ENCODE measurements at regions not wholly inside any gene's neighbourhood (a gene's known extent, or its start where the extent isn't known, plus 50 kb on each side); places are given as distances from the start of the nearest gene placed in this dataset.

- TF ChIP-seq CTCF (optimal IDR thresholded peaks at IDR 0.05 in 1 of 3, IDR thresholded peaks at IDR 0.05 in 1 of 3, conservative IDR thresholded peaks at IDR 0.05 in 1 of 3; ENCODE audit: extremely low read depth in 1 of 3, insufficient read depth in 2 of 3, low read length in 3 of 3) = no peak
- TF ChIP-seq EZH2 (IDR thresholded peaks at IDR 0.05; ENCODE audit: low read length) = no peak
Measured at GRCh38 chr6:40135491-40136072, 201.3 kb upstream of the MOCS1 start.

All from keratinocyte (primary cell).